Panc1 (cell line): ENCODE measurements at regions not wholly inside any gene's neighbourhood (a gene's known extent, or its start where the extent isn't known, plus 50 kb on each side); places are given as distances from the start of the nearest gene placed in this dataset.

ENCODE experiments used
- ATAC-seq: fragments of 200-7000 bp; cut with Tn5 transposase; 2 replicates; pipeline ENCODE4 v1.9.1; 2020; ENCODE audit warnings: mild to moderate bottlenecking, moderate library complexity
- BruUV-seq: library from RNA; stranded (reverse); fragments of 400-500 nt; replicated peaks from 2 replicates; lab custom pipeline; 2021; lab: Mats Ljungman, UMichigan
- CTCF ChIA-PET: fragments of 300-600 bp; sonication (Branson Sonifier 250); formaldehyde crosslinking; loops from one replicate; lab custom pipeline; 2022; ENCODE audit warnings: antibody characterized with exemption; lab: Charles Lee
- POLR2A ChIA-PET: fragments of 300-600 bp; sonication (Branson Sonifier 250); formaldehyde crosslinking; loops from one replicate; lab custom pipeline; 2022; ENCODE audit warnings: antibody characterized with exemption; lab: Charles Lee
- DNase-seq: peaks from one replicate; pipeline ENCODE4 v3.0.0-alpha.2; 2010; ENCODE audit warnings: low read depth, low spot score
- H3K27ac ChIP-seq: 2 replicates; pipeline ENCODE4 v1.5.1; 2011; ENCODE audit warnings: mild to moderate bottlenecking, low read length, inconsistent platforms
- H3K27me3 ChIP-seq: fragments of 200-500 bp; sonication (Bioruptor generic); 2 replicates; pipeline ENCODE4 v1.6.0; 2014; ENCODE audit warnings: low read length, inconsistent platforms; ENCODE audit not compliant: control insufficient read depth, insufficient read depth
- H3K36me3 ChIP-seq: fragments of 200-500 bp; sonication (Bioruptor generic); 2 replicates; pipeline ENCODE4 v1.5.1; 2014; ENCODE audit warnings: inconsistent platforms, mild to moderate bottlenecking, low read length, moderate library complexity; ENCODE audit not compliant: control insufficient read depth, insufficient read depth
- H3K4me1 ChIP-seq: 2 replicates; pipeline ENCODE4 v1.5.1; 2011; ENCODE audit warnings: inconsistent platforms, mild to moderate bottlenecking, low read length, moderate library complexity; ENCODE audit not compliant: control insufficient read depth, insufficient read depth
- H3K4me3 ChIP-seq, 2 experiments: 2 replicates each; pipeline ENCODE4 v1.5.1; 2011 to 2012; ENCODE audit warnings: low read depth in 2 of 2, low read length in 2 of 2, mild to moderate bottlenecking in 2 of 2, inconsistent platforms in 1 of 2, moderate library complexity in 1 of 2
- H3K9me3 ChIP-seq: fragments of 200-500 bp; sonication (Bioruptor generic); 2 replicates; pipeline ENCODE4 v1.5.1; 2014; ENCODE audit warnings: low read depth, mild to moderate bottlenecking, inconsistent platforms, low read length, moderate library complexity; ENCODE audit not compliant: control insufficient read depth, insufficient read depth
- POLR2AphosphoS5 ChIP-seq: IDR thresholded peaks from 2 replicates; pipeline ENCODE4 v1.6.1; 2012; ENCODE audit warnings: mild to moderate bottlenecking, low read depth, low read length, moderate library complexity
- SIN3A ChIP-seq: IDR thresholded peaks from 2 replicates; pipeline ENCODE4 v1.6.1; 2012; ENCODE audit warnings: low read depth, mild to moderate bottlenecking, low read length, moderate library complexity, borderline replicate concordance; ENCODE audit not compliant: insufficient read depth
- TCF7L2 ChIP-seq: IDR thresholded peaks from 2 replicates; pipeline ENCODE4 v1.6.1; 2011; ENCODE audit warnings: mild to moderate bottlenecking, low read depth, low read length, inconsistent platforms
- in situ Hi-C: cut with HindIII; loops from 2 replicates; pipeline ENCODE4 v1.10.0; 2016; ENCODE audit warnings: low sequenced_read_pairs, low pct_unique_long_range_greater_than_20kb
- intact Hi-C: fragments of 100-400 bp; cut with micrococcal nuclease; formaldehyde crosslinking; loops from one replicate; pipeline ENCODE4 v1.10.0; 2022; ENCODE audit not compliant: unreplicated experiment
- TF ChIP-seq, protein P1 (sequence below): fragments of 450-650 bp; IDR thresholded peaks from 2 replicates; pipeline ENCODE4 v1.5.1; 2017; ENCODE audit warnings: mild to moderate bottlenecking
- TF ChIP-seq, protein P2 (sequence below), 2 experiments: IDR thresholded peaks; 2 replicates each; pipeline ENCODE4 v1.6.1; 2011 to 2012; ENCODE audit warnings: low read depth in 2 of 2, control low read depth in 1 of 2, low read length in 1 of 2, mild to moderate bottlenecking in 1 of 2, moderate library complexity in 1 of 2; ENCODE audit not compliant: insufficient read depth in 1 of 2

DNA sequence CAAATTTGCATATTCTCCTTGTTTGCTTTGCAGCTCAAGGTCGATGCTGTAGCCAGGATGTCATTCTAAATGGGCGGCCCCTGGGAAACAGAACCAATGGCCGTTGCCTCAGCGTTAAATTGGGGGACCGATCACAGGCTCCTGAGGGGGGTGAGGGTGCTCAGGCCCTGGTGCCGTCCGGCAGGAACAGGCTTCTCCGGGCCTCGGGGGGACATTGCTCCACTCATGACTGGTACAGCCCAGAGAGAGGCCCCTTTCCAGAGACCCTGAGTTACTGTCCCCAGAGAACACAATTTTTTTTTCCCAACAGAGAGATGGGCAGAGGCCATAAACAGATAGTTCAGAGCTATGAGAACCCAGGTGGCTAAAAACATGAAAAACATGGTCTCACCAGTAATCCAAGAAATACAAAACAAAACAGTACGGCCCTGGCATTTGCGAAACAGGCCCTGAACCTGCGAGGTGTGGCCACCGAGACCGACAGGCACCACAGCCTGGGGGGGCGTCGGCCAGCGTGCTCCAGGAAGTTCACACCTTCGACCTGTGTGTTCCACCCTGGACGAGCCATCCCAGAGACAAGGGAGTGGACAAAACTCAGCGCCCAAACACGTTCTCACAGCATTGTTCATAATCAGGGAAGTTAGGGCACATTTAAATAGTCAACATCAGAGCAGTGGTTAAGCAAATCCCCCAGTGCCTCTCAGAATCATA, 82.8 kb downstream of the METRNL start:
- peaks cover 23% of the 10 kb centered on the region for H3K27me3 ChIP-seq
- H3K4me3 ChIP-seq = no peak overlapping the region
- intact Hi-C loops (no loop called here), in situ Hi-C loops (no loop called here)
- H3K9me3 ChIP-seq = no peaks in the 10 kb centered on the region
- DNase-seq (no peak), ATAC-seq (no peak)
- H3K36me3 ChIP-seq = no peaks in the 10 kb centered on the region
- CTCF ChIA-PET = no interaction called here
- POLR2A ChIA-PET = no interaction called here
- H3K4me1 ChIP-seq = no peaks in the 10 kb centered on the region
- TF ChIP-seq, protein P1, sequence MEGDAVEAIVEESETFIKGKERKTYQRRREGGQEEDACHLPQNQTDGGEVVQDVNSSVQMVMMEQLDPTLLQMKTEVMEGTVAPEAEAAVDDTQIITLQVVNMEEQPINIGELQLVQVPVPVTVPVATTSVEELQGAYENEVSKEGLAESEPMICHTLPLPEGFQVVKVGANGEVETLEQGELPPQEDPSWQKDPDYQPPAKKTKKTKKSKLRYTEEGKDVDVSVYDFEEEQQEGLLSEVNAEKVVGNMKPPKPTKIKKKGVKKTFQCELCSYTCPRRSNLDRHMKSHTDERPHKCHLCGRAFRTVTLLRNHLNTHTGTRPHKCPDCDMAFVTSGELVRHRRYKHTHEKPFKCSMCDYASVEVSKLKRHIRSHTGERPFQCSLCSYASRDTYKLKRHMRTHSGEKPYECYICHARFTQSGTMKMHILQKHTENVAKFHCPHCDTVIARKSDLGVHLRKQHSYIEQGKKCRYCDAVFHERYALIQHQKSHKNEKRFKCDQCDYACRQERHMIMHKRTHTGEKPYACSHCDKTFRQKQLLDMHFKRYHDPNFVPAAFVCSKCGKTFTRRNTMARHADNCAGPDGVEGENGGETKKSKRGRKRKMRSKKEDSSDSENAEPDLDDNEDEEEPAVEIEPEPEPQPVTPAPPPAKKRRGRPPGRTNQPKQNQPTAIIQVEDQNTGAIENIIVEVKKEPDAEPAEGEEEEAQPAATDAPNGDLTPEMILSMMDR = no peak
- TF ChIP-seq POLR2AphosphoS5 (no peak), TCF7L2 (no peak), SIN3A (no peak)
- TF ChIP-seq, protein P2, sequence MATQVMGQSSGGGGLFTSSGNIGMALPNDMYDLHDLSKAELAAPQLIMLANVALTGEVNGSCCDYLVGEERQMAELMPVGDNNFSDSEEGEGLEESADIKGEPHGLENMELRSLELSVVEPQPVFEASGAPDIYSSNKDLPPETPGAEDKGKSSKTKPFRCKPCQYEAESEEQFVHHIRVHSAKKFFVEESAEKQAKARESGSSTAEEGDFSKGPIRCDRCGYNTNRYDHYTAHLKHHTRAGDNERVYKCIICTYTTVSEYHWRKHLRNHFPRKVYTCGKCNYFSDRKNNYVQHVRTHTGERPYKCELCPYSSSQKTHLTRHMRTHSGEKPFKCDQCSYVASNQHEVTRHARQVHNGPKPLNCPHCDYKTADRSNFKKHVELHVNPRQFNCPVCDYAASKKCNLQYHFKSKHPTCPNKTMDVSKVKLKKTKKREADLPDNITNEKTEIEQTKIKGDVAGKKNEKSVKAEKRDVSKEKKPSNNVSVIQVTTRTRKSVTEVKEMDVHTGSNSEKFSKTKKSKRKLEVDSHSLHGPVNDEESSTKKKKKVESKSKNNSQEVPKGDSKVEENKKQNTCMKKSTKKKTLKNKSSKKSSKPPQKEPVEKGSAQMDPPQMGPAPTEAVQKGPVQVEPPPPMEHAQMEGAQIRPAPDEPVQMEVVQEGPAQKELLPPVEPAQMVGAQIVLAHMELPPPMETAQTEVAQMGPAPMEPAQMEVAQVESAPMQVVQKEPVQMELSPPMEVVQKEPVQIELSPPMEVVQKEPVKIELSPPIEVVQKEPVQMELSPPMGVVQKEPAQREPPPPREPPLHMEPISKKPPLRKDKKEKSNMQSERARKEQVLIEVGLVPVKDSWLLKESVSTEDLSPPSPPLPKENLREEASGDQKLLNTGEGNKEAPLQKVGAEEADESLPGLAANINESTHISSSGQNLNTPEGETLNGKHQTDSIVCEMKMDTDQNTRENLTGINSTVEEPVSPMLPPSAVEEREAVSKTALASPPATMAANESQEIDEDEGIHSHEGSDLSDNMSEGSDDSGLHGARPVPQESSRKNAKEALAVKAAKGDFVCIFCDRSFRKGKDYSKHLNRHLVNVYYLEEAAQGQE (IDR thresholded peaks at IDR 0.05; ENCODE audit: insufficient read depth in 1 of 2, low read depth in 2 of 2, low read length in 1 of 2) = no peak
- no TSS peak for BruUV-seq
- no peak overlapping the region for H3K27ac ChIP-seq

DNA sequence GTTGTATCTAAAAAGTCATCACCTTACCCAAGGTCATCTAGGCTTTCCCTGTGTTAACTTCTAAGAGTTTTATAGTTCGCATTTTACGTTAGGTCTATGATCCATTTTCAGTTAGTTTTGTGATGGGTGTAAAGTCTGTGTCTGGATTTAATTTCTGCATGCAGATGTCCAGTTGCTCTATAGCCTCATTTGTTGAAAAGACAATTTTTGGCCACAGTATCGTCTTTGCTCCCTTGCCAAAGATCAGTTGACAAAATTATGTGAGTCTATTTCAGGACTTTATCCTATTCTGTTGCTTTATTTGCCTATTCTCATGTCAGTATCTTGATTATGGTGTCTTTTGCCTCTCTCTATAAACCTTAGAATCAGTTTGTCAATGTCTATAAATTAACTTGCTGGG, 85.1 kb downstream of the METRNL start:
- intact Hi-C loops = no loop called here
- no peaks in the 10 kb centered on the region for H3K9me3 ChIP-seq
- in situ Hi-C loops = no loop called here
- H3K4me1 ChIP-seq = no peaks in the 10 kb centered on the region
- H3K4me3 ChIP-seq = no peak overlapping the region
- no TSS peak for BruUV-seq
- H3K36me3 ChIP-seq = no peaks in the 10 kb centered on the region
- ChIA-PET CTCF (no interaction called here), POLR2A (no interaction called here)
- no peak for ATAC-seq
- DNase-seq = no peak
- H3K27me3 ChIP-seq = peaks cover 35% of the 10 kb centered on the region
- H3K27ac ChIP-seq = no peak overlapping the region
- TF ChIP-seq TCF7L2 (no peak), POLR2AphosphoS5 (no peak), SIN3A (no peak)
- TF ChIP-seq, protein P1 = no peak
- TF ChIP-seq, protein P2 (IDR thresholded peaks at IDR 0.05; ENCODE audit: insufficient read depth in 1 of 2, low read depth in 2 of 2, low read length in 1 of 2) = no peak
